GM13976 (cell line): ENCODE measurements at regions not wholly inside any gene's neighbourhood (a gene's known extent, or its start where the extent isn't known, plus 50 kb on each side); places are given as distances from the start of the nearest gene placed in this dataset.
"Not testable (repeated sequence)": the region's sequence is repeated elsewhere in the genome, so short reads cannot be mapped to it uniquely, and the experiment has no call there.

Experiments
- DNase-seq: peaks from one replicate; pipeline ENCODE4 v3.0.0; 2012; ENCODE audit warnings: low spot score
- in situ Hi-C: fragments of 300-500 bp; cut with MboI; formaldehyde crosslinking; loops from one replicate; pipeline ENCODE4 v1.12.0; 2022; ENCODE audit warnings: low sequenced_read_pairs, mixed read lengths, inconsistent platforms; ENCODE audit not compliant: unreplicated experiment
- TF ChIP-seq, protein P1 (sequence below): IDR thresholded peaks from 2 replicates; pipeline ENCODE4 v1.5.1; 2012; ENCODE audit warnings: borderline replicate concordance, mild to moderate bottlenecking; ENCODE audit not compliant: insufficient read depth; ENCODE audit errors: extremely low read depth, missing control alignments, control extremely low read depth

DNA sequence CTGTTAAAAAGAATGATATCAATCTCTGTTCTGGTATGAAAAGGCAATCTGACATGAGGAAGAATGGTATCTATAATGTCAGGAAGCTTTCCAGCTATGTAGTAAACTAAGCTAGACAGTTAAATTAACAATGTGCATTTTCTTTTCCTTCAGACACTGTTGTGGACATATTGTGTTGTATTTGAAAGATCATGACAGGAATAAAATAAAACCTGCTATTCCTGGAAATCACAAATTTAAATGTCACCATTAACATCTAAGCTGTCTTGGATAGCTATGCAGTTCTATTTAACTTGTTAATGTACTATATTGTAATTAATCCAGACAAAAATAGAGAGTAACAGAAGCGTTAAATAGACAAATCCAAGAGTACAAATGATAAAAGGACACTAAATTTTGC, 297.4 kb upstream of the LUZP2 start:
- in situ Hi-C loops = no loop called here
- TF ChIP-seq, protein P1, sequence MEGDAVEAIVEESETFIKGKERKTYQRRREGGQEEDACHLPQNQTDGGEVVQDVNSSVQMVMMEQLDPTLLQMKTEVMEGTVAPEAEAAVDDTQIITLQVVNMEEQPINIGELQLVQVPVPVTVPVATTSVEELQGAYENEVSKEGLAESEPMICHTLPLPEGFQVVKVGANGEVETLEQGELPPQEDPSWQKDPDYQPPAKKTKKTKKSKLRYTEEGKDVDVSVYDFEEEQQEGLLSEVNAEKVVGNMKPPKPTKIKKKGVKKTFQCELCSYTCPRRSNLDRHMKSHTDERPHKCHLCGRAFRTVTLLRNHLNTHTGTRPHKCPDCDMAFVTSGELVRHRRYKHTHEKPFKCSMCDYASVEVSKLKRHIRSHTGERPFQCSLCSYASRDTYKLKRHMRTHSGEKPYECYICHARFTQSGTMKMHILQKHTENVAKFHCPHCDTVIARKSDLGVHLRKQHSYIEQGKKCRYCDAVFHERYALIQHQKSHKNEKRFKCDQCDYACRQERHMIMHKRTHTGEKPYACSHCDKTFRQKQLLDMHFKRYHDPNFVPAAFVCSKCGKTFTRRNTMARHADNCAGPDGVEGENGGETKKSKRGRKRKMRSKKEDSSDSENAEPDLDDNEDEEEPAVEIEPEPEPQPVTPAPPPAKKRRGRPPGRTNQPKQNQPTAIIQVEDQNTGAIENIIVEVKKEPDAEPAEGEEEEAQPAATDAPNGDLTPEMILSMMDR = no peak
- no peak for DNase-seq

DNA sequence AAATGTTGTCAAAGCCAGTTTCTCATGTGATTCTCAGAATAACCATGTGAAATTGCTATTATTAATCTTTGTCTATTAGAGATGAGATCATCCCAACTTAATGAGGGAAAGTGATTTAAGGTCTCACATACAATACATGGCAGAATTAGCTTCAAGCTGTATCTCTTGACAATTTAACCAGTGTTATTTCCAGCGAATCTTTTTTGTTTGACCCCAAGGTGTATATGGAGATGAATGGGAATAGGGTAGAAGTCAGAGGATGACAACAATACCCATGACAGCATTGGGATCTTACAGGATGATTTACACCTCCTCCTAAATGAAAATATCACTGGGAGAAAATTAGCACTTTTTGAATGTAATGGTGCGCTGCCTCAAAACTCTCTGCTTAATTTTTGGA, 290.8 kb upstream of the LUZP2 start:
- TF ChIP-seq, protein P1 = no peak
- in situ Hi-C loops = no loop called here
- no peak for DNase-seq

DNA sequence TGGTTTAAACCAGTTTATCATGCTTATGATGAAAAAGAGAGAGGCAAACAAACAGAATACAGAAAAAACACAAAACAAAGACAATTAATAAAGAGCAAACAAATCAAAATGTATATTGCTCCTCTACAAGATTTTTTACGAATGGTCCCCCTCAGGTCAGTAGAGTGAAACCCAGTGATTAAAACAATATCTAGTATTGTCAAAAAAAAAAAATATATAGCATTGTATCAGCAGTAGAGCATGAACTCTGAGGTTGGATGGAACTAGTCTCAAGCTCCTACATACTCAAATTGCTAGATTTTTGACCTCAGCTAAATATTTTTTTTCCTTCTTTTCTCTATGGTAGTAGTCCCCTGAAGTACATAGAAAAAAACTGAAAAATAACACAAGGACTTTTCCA, 290.3 kb upstream of the LUZP2 start:
- DNase-seq = no peak
- in situ Hi-C loops = no loop called here
- TF ChIP-seq, protein P1 = no peak

DNA sequence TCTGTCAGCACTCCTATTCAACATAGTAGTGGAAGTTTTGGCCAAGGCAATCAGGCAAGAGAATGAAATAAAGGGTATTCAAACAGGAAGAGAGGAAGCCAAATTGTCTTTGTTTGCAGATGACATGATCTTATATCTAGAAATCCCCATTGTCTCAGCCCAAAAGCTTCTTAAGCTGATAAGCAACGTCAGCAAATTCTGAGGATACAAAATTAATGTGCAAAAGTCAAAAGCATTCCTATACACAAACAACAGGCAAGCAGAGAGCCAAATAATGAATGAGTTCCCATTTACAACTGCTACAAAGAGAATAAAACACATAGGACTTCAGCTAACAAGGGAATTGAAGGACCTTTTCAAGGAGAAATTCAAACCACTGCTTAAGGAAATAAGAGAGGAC, 280.4 kb upstream of the LUZP2 start:
- DNase-seq = no peak
- in situ Hi-C loops = no loop called here
- TF ChIP-seq, protein P1 = no peak

DNA sequence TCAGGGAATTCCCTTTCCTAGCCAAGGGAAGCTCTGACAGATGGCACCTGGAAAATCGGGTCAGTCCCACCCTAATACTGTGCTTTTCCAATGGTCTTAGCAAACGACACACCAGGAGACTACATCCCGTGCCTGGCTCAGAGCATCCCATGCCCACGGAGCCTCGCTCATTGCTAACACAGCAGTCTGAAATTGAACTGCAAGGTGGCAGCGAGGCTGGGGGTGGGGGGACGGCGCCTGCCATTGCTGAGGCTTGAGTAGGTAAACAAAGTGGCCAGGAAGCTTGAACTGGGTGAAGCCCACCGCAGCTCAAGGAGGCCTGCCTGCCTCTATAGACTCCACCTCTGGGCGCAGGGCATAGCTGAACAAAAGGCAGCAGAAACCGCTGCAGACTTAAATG, 279.5 kb upstream of the LUZP2 start:
- in situ Hi-C loops, DNase-seq: not testable (repeated sequence)

DNA sequence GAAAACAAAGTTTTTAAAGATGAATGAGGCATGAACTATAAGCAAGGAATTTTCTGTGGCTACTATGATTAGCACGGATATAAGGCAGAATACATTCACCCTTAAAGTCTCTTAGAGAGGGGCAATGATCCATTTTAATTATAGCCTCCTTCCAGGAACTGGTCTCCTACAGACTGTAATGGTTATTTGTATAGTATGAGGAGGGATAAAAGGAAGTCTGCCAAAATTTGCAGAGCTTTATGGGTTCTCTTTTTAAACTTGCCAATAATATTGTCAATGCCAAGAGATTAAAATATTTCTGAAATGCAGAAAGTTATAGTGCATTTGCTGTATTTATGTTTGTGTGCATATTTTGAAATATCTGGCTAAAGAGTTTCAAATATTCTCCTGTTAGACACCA, 271.4 kb upstream of the LUZP2 start:
- in situ Hi-C loops = no loop called here
- DNase-seq = no peak
- TF ChIP-seq, protein P1 = no peak

DNA sequence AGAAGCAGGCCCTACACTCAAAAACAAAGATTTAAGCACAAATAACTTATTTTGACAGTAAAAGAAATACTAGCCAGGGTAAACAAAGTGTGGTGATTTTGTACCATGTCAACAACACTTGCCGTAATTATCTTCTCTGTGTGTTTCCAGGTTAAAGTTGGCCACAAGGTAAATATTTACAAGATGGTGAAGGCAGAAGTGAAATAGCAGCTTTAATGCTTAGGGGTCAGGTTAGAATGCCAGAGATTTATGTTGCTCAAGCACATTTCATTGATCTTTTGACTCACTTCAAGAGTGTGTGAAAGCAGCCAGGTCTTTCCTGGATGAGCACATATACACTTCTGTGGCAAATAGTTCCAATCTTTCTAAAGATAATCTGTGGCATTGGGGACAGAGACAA, 270.2 kb upstream of the LUZP2 start:
- no peak for DNase-seq
- in situ Hi-C loops = no loop called here
- TF ChIP-seq, protein P1 = no peak
